Panc1 (cell line): ENCODE measurements at regions not wholly inside any gene's neighbourhood (a gene's known extent, or its start where the extent isn't known, plus 50 kb on each side); places are given as distances from the start of the nearest gene placed in this dataset.
A peak's percentile ranks its signal among the peaks of the same experiment; 100 is the strongest.

Experiments used
- ATAC-seq: fragments of 200-7000 bp; cut with Tn5 transposase; 2 replicates; pipeline ENCODE4 v1.9.1; 2020; ENCODE audit warnings: mild to moderate bottlenecking, moderate library complexity
- BruUV-seq: library from RNA; stranded (reverse); fragments of 400-500 nt; replicated peaks from 2 replicates; lab custom pipeline; 2021; lab: Mats Ljungman, UMichigan
- CTCF ChIA-PET: fragments of 300-600 bp; sonication (Branson Sonifier 250); formaldehyde crosslinking; loops from one replicate; lab custom pipeline; 2022; ENCODE audit warnings: antibody characterized with exemption; lab: Charles Lee
- POLR2A ChIA-PET: fragments of 300-600 bp; sonication (Branson Sonifier 250); formaldehyde crosslinking; loops from one replicate; lab custom pipeline; 2022; ENCODE audit warnings: antibody characterized with exemption; lab: Charles Lee
- DNase-seq: peaks from one replicate; pipeline ENCODE4 v3.0.0-alpha.2; 2010; ENCODE audit warnings: low read depth, low spot score
- H3K27ac ChIP-seq: 2 replicates; pipeline ENCODE4 v1.5.1; 2011; ENCODE audit warnings: mild to moderate bottlenecking, low read length, inconsistent platforms
- H3K27me3 ChIP-seq: fragments of 200-500 bp; sonication (Bioruptor generic); 2 replicates; pipeline ENCODE4 v1.6.0; 2014; ENCODE audit warnings: low read length, inconsistent platforms; ENCODE audit not compliant: control insufficient read depth, insufficient read depth
- H3K36me3 ChIP-seq: fragments of 200-500 bp; sonication (Bioruptor generic); 2 replicates; pipeline ENCODE4 v1.5.1; 2014; ENCODE audit warnings: inconsistent platforms, mild to moderate bottlenecking, low read length, moderate library complexity; ENCODE audit not compliant: control insufficient read depth, insufficient read depth
- H3K4me1 ChIP-seq: 2 replicates; pipeline ENCODE4 v1.5.1; 2011; ENCODE audit warnings: inconsistent platforms, mild to moderate bottlenecking, low read length, moderate library complexity; ENCODE audit not compliant: control insufficient read depth, insufficient read depth
- H3K4me3 ChIP-seq, 2 experiments: 2 replicates each; pipeline ENCODE4 v1.5.1; 2011 to 2012; ENCODE audit warnings: low read depth in 2 of 2, low read length in 2 of 2, mild to moderate bottlenecking in 2 of 2, inconsistent platforms in 1 of 2, moderate library complexity in 1 of 2
- H3K9me3 ChIP-seq: fragments of 200-500 bp; sonication (Bioruptor generic); 2 replicates; pipeline ENCODE4 v1.5.1; 2014; ENCODE audit warnings: low read depth, mild to moderate bottlenecking, inconsistent platforms, low read length, moderate library complexity; ENCODE audit not compliant: control insufficient read depth, insufficient read depth
- CTCF ChIP-seq: fragments of 450-650 bp; IDR thresholded peaks from 2 replicates; pipeline ENCODE4 v1.5.1; 2017; ENCODE audit warnings: mild to moderate bottlenecking
- POLR2AphosphoS5 ChIP-seq: IDR thresholded peaks from 2 replicates; pipeline ENCODE4 v1.6.1; 2012; ENCODE audit warnings: mild to moderate bottlenecking, low read depth, low read length, moderate library complexity
- REST ChIP-seq, 2 experiments: IDR thresholded peaks; 2 replicates each; pipeline ENCODE4 v1.6.1; 2011 to 2012; ENCODE audit warnings: low read depth in 2 of 2, control low read depth in 1 of 2, low read length in 1 of 2, mild to moderate bottlenecking in 1 of 2, moderate library complexity in 1 of 2; ENCODE audit not compliant: insufficient read depth in 1 of 2
- SIN3A ChIP-seq: IDR thresholded peaks from 2 replicates; pipeline ENCODE4 v1.6.1; 2012; ENCODE audit warnings: low read depth, mild to moderate bottlenecking, low read length, moderate library complexity, borderline replicate concordance; ENCODE audit not compliant: insufficient read depth
- TCF7L2 ChIP-seq: IDR thresholded peaks from 2 replicates; pipeline ENCODE4 v1.6.1; 2011; ENCODE audit warnings: mild to moderate bottlenecking, low read depth, low read length, inconsistent platforms
- in situ Hi-C: cut with HindIII; loops from 2 replicates; pipeline ENCODE4 v1.10.0; 2016; ENCODE audit warnings: low sequenced_read_pairs, low pct_unique_long_range_greater_than_20kb
- intact Hi-C: fragments of 100-400 bp; cut with micrococcal nuclease; formaldehyde crosslinking; loops from one replicate; pipeline ENCODE4 v1.10.0; 2022; ENCODE audit not compliant: unreplicated experiment

GRCh38 chr3:87088430-87088992 lies 97.6 kb upstream of the VGLL3 start:
- H3K27ac ChIP-seq = peak overlapping the region; percentile 90
- ATAC-seq = peak; percentile 13; the same call in 1 of the 2 replicates
- ChIA-PET CTCF (interaction anchor here (0.6 kb wide), 1 partner anchor 122 kb away, joined by 4 read pairs; no protein-coding TSS in a partner anchor), POLR2A (no interaction called here)
- TF ChIP-seq REST (IDR thresholded peaks at IDR 0.05; ENCODE audit: insufficient read depth in 1 of 2, low read depth in 2 of 2, low read length in 1 of 2) = no peak
- no TSS peak for BruUV-seq
- in situ Hi-C loops (no loop called here), intact Hi-C loops (loop anchor here (5.0 kb wide), 1 partner anchor 919 kb away; no protein-coding TSS in a partner anchor)
- H3K4me3 ChIP-seq = peak overlapping the region; percentile 61 to 79
- no peak for DNase-seq
- peaks cover 8% of the 10 kb centered on the region; the same call in 1 of the 2 replicates for H3K4me1 ChIP-seq
- H3K9me3 ChIP-seq = no peaks in the 10 kb centered on the region
- H3K27me3 ChIP-seq = no peaks in the 10 kb centered on the region
- no peaks in the 10 kb centered on the region for H3K36me3 ChIP-seq

- ATAC-seq = no peak
- ChIA-PET CTCF (no interaction called here), POLR2A (no interaction called here)
- in situ Hi-C loops = no loop called here
- no peak for TF ChIP-seq POLR2AphosphoS5
- TF ChIP-seq REST (IDR thresholded peaks at IDR 0.05; ENCODE audit: insufficient read depth in 1 of 2, low read depth in 2 of 2, low read length in 1 of 2) = no peak
- TF ChIP-seq TCF7L2 = no peak
- TF ChIP-seq CTCF = no peak
- TF ChIP-seq SIN3A = no peak
- Histone ChIP-seq H3K4me1 (no peaks in the 10 kb centered on the region), H3K9me3 (no peaks in the 10 kb centered on the region), H3K36me3 (no peaks in the 10 kb centered on the region), H3K27me3 (no peaks in the 10 kb centered on the region), H3K4me3 (no peak overlapping the region), H3K27ac (no peak overlapping the region)
- DNase-seq = no peak
- BruUV-seq = no TSS peak
- intact Hi-C loops = loop anchor here (5.0 kb wide), 2 partner anchors 118 to 922 kb away; no protein-coding TSS in a partner anchor
These were observed 93.9 kb upstream of the VGLL3 start for GRCh38 chr3:87084868-87085267.
